H9 (cell line): ENCODE measurements at regions not wholly inside any gene's neighbourhood (a gene's known extent, or its start where the extent isn't known, plus 50 kb on each side); places are given as distances from the start of the nearest gene placed in this dataset.

Experiments
- DNase-seq: peaks from one replicate; pipeline ENCODE4 v3.0.0-alpha.2; 2017
- H2AFZ ChIP-seq: one replicate; pipeline ENCODE4 v1.6.1; 2013; ENCODE audit warnings: mild to moderate bottlenecking, low read length, control low read depth, moderate library complexity
- H2AK5ac ChIP-seq: 2 replicates; pipeline ENCODE4 v1.6.1; 2013; ENCODE audit warnings: low read length, control low read depth, mixed read lengths; ENCODE audit not compliant: insufficient read length
- H2BK120ac ChIP-seq: one replicate; pipeline ENCODE4 v1.6.1; 2013; ENCODE audit warnings: low read depth, mild to moderate bottlenecking, low read length, control low read depth, inconsistent platforms; ENCODE audit not compliant: poor library complexity, severe bottlenecking
- H2BK12ac ChIP-seq: 2 replicates; pipeline ENCODE4 v1.6.1; 2013; ENCODE audit warnings: low read length, control low read depth, mixed read lengths, low read depth; ENCODE audit not compliant: insufficient read length
- H2BK15ac ChIP-seq: 2 replicates; pipeline ENCODE4 v1.6.1; 2013; ENCODE audit warnings: low read depth, low read length, control low read depth
- H2BK20ac ChIP-seq: one replicate; pipeline ENCODE4 v1.6.1; 2013; ENCODE audit warnings: low read depth, mild to moderate bottlenecking, low read length, control low read depth, inconsistent platforms; ENCODE audit not compliant: poor library complexity, severe bottlenecking
- H2BK5ac ChIP-seq: 2 replicates; pipeline ENCODE4 v1.6.1; 2013; ENCODE audit warnings: low read length, control low read depth, mixed read lengths; ENCODE audit not compliant: insufficient read length
- H3K14ac ChIP-seq: 2 replicates; pipeline ENCODE4 v1.6.1; 2013; ENCODE audit warnings: low read length, control low read depth; ENCODE audit not compliant: insufficient read depth
- H3K18ac ChIP-seq: 2 replicates; pipeline ENCODE4 v1.6.1; 2013; ENCODE audit warnings: low read depth, mild to moderate bottlenecking, mixed read lengths, low read length, control low read depth; ENCODE audit not compliant: insufficient read length
- H3K23ac ChIP-seq: 2 replicates; pipeline ENCODE4 v1.6.1; 2013; ENCODE audit warnings: low read length, control low read depth, mixed read lengths, low read depth; ENCODE audit not compliant: insufficient read length
- H3K23me2 ChIP-seq: 2 replicates; pipeline ENCODE4 v1.6.1; 2013; ENCODE audit warnings: low read depth, mild to moderate bottlenecking, mixed read lengths, low read length, control low read depth; ENCODE audit not compliant: insufficient read length, poor library complexity, severe bottlenecking
- H3K27ac ChIP-seq: 2 replicates; pipeline ENCODE4 v1.5.1; 2013; ENCODE audit warnings: low read length, control low read depth, mixed read lengths, low read depth; ENCODE audit not compliant: insufficient read length
- H3K27me3 ChIP-seq: 2 replicates; pipeline ENCODE4 v1.6.1; 2013; ENCODE audit warnings: low read length, control low read depth, inconsistent platforms; ENCODE audit not compliant: insufficient read depth
- H3K4ac ChIP-seq: 2 replicates; pipeline ENCODE4 v1.6.1; 2013; ENCODE audit warnings: low read depth, mild to moderate bottlenecking, control low read depth, inconsistent platforms, low read length, moderate library complexity
- H3K4me1 ChIP-seq: 2 replicates; pipeline ENCODE4 v1.6.1; 2013; ENCODE audit warnings: low read length, control low read depth, inconsistent platforms; ENCODE audit not compliant: insufficient read depth
- H3K4me2 ChIP-seq: 2 replicates; pipeline ENCODE4 v1.6.1; 2013; ENCODE audit warnings: low read length, control low read depth, mixed read lengths; ENCODE audit not compliant: insufficient read length, insufficient read depth
- H3K56ac ChIP-seq: 2 replicates; pipeline ENCODE4 v1.6.1; 2013; ENCODE audit warnings: low read depth, mild to moderate bottlenecking, mixed read lengths, low read length, control low read depth; ENCODE audit not compliant: insufficient read length
- H3K79me1 ChIP-seq: 2 replicates; pipeline ENCODE4 v1.6.1; 2013; ENCODE audit warnings: low read depth, mild to moderate bottlenecking, moderate library complexity, low read length, control low read depth, inconsistent platforms; ENCODE audit not compliant: insufficient read depth, poor library complexity, severe bottlenecking
- H3K79me2 ChIP-seq: 2 replicates; pipeline ENCODE4 v1.6.1; 2013; ENCODE audit warnings: low read length, control low read depth, inconsistent platforms; ENCODE audit not compliant: insufficient read depth
- H3K9ac ChIP-seq: 2 replicates; pipeline ENCODE4 v1.6.1; 2013; ENCODE audit warnings: low read length, control low read depth, mixed read lengths; ENCODE audit not compliant: insufficient read length; ENCODE audit errors: extremely low read depth
- H3K9me3 ChIP-seq: one replicate; pipeline ENCODE4 v1.6.1; 2013; ENCODE audit warnings: low read depth, low read length, inconsistent platforms; ENCODE audit not compliant: control insufficient read depth
- H3T11ph ChIP-seq: one replicate; pipeline ENCODE4 v1.6.1; 2013; ENCODE audit warnings: mild to moderate bottlenecking, low read length, control low read depth, inconsistent platforms
- H4K20me1 ChIP-seq: one replicate; pipeline ENCODE4 v1.6.1; 2013; ENCODE audit not compliant: control insufficient read depth, insufficient read length, insufficient read depth
- H4K5ac ChIP-seq: 2 replicates; pipeline ENCODE4 v1.6.1; 2013; ENCODE audit warnings: low read depth, mild to moderate bottlenecking, mixed read lengths, low read length, control low read depth; ENCODE audit not compliant: insufficient read length
- H4K8ac ChIP-seq: replicated peaks from 2 replicates; pipeline ENCODE4 v1.6.1; 2013; ENCODE audit warnings: low read length, control low read depth, mixed read lengths, low read depth; ENCODE audit not compliant: insufficient read length
- H4K91ac ChIP-seq: 2 replicates; pipeline ENCODE4 v1.6.1; 2013; ENCODE audit warnings: low read depth, mild to moderate bottlenecking, moderate library complexity, mixed read lengths, low read length, control low read depth; ENCODE audit not compliant: insufficient read length
- H3K27ac Mint-ChIP-seq, 3 experiments: 2 replicates in 2 of 3; 3 replicates in 1 of 3; pipeline ENCODE4 v1.8.0; 2020 to 2021; ENCODE audit warnings: mixed read lengths in 3 of 3, mild to moderate bottlenecking in 1 of 3, moderate library complexity in 1 of 3
- H3K27me3 Mint-ChIP-seq: 2 replicates; pipeline ENCODE4 v1.8.0; 2021; ENCODE audit warnings: low read depth, mild to moderate bottlenecking, moderate library complexity, mixed read lengths
- H3K36me3 Mint-ChIP-seq, 3 experiments: 2 replicates in 2 of 3; 3 replicates in 1 of 3; pipeline ENCODE4 v1.8.0; 2020 to 2021; ENCODE audit warnings: low read depth in 3 of 3, mixed read lengths in 3 of 3; ENCODE audit not compliant: insufficient read depth in 1 of 3
- H3K4me1 Mint-ChIP-seq, 2 experiments: 2 replicates each; pipeline ENCODE4 v1.8.0; 2020; ENCODE audit warnings: mixed read lengths in 2 of 2
- H3K4me3 Mint-ChIP-seq, 2 experiments: 2 replicates in 1 of 2; 3 replicates in 1 of 2; pipeline ENCODE4 v1.8.0; 2020 to 2021; ENCODE audit warnings: mild to moderate bottlenecking in 2 of 2, mixed read lengths in 2 of 2, moderate library complexity in 1 of 2
- H3K9me3 Mint-ChIP-seq, 2 experiments: 2 replicates in 1 of 2; 3 replicates in 1 of 2; pipeline ENCODE4 v1.8.0; 2020; ENCODE audit warnings: mild to moderate bottlenecking in 2 of 2, mixed read lengths in 2 of 2, moderate library complexity in 1 of 2
- CTCF ChIP-seq: fragments of 200-600 bp; sonication (generic); conservative IDR thresholded peaks from 3 replicates; pipeline ENCODE4 v1.8.0; 2021; ENCODE audit warnings: antibody characterized with exemption, mild to moderate bottlenecking
- WGBS: extraction: QIAGEN DNeasy Blood & Tissue Kit; methylation state at CpG from one replicate; pipeline ENCODE4 v1.1.7; 2013; ENCODE audit warnings: missing lambda C conversion rate, low lambda C conversion rate, mixed read lengths; ENCODE audit not compliant: insufficient read length; ENCODE audit errors: extremely low coverage; 5-methylcytosine and 5-hydroxymethylcytosine counted together

- Histone ChIP-seq H3K23me2 (no peaks in the 10 kb centered on the region), H2AFZ (no peak overlapping the region), H3K4ac (no peak overlapping the region), H3K4me1 (no peaks in the 10 kb centered on the region), H3K14ac (no peak overlapping the region), H4K20me1 (no peaks in the 10 kb centered on the region), H3K27me3 (no peaks in the 10 kb centered on the region), H2BK12ac (no peak overlapping the region), H3K4me2 (no peak overlapping the region), H2AK5ac (no peak overlapping the region), H4K5ac (no peak overlapping the region), H2BK5ac (no peak overlapping the region), H3T11ph (no peak overlapping the region), H3K56ac (no peak overlapping the region), H3K23ac (no peak overlapping the region), H2BK120ac (no peak overlapping the region), H2BK15ac (no peak overlapping the region), H3K79me1 (no peaks in the 10 kb centered on the region), H2BK20ac (no peak overlapping the region), H4K8ac (no peak overlapping the region), H3K79me2 (no peaks in the 10 kb centered on the region), H3K9ac (no peak overlapping the region), H3K9me3 (no peaks in the 10 kb centered on the region), H4K91ac (no peak overlapping the region), H3K27ac (no peak overlapping the region), H3K18ac (no peak overlapping the region)
- peaks cover 9% of the 10 kb centered on the region in 2 experiments for H3K4me1 Mint-ChIP-seq
- H3K4me3 Mint-ChIP-seq, result no peak overlapping the region
- H3K9me3 Mint-ChIP-seq, result no peaks in the 10 kb centered on the region
- no peak for DNase-seq
- H3K27me3 Mint-ChIP-seq, result no peaks in the 10 kb centered on the region
- no CpG with 5 or more reads among the region's 6 CpGs for WGBS
- no peak overlapping the region for H3K27ac Mint-ChIP-seq
- H3K36me3 Mint-ChIP-seq, result no peaks in the 10 kb centered on the region
- TF ChIP-seq CTCF, result no peak
Measured at GRCh38 chr2:113831161-113831560, 58.7 kb upstream of the ACTR3 start.
